ENCODE measurements at regions not wholly inside any gene's neighbourhood (a gene's known extent, or its start where the extent isn't known, plus 50 kb on each side); places are given as distances from the start of the nearest gene placed in this dataset.

- DNase-seq (ENCODE audit: low read depth): no peak
- H3K4me3 ChIP-seq (ENCODE audit: low read depth, low read length): no peak overlapping the region
- TF ChIP-seq CTCF (IDR thresholded peaks at IDR 0.05; ENCODE audit: low read depth, low read length, missing control alignments): no peak
Measured at GRCh38 chr20:24797745-24798655, 151.1 kb upstream of the CST7 start.

GRCh38 chr20:24798930-24799705, 150.0 kb upstream of the CST7 start:
- no peak for DNase-seq (ENCODE audit: low read depth)
- no peak for TF ChIP-seq CTCF (IDR thresholded peaks at IDR 0.05; ENCODE audit: low read depth, low read length, missing control alignments)
- no peak overlapping the region for H3K4me3 ChIP-seq (ENCODE audit: low read depth, low read length)

GRCh38 chr20:24799971-24800580, 149.0 kb upstream of the CST7 start:
- no peak overlapping the region for H3K4me3 ChIP-seq (ENCODE audit: low read depth, low read length)
- no peak for DNase-seq (ENCODE audit: low read depth)
- TF ChIP-seq CTCF (IDR thresholded peaks at IDR 0.05; ENCODE audit: low read depth, low read length, missing control alignments): no peak

GRCh38 chr20:24802286-24802820, 146.7 kb upstream of the CST7 start:
- DNase-seq (ENCODE audit: low read depth): no peak
- no peak overlapping the region for H3K4me3 ChIP-seq (ENCODE audit: low read depth, low read length)
- TF ChIP-seq CTCF (IDR thresholded peaks at IDR 0.05; ENCODE audit: low read depth, low read length, missing control alignments): no peak

- H3K4me3 ChIP-seq (ENCODE audit: low read depth, low read length): no peak overlapping the region
- no peak for TF ChIP-seq CTCF (IDR thresholded peaks at IDR 0.05; ENCODE audit: low read depth, low read length, missing control alignments)
- no peak for DNase-seq (ENCODE audit: low read depth)
Measured at GRCh38 chr20:24804481-24805206, 144.4 kb upstream of the CST7 start.

Data from GM12864 (cell line).